RKO (cell line): ENCODE measurements at regions not wholly inside any gene's neighbourhood (a gene's known extent, or its start where the extent isn't known, plus 50 kb on each side); places are given as distances from the start of the nearest gene placed in this dataset.

Source experiments
- DNase-seq: peaks from one replicate; pipeline ENCODE4 v3.0.0-alpha.2; 2016; ENCODE audit warnings: low spot score

DNA sequence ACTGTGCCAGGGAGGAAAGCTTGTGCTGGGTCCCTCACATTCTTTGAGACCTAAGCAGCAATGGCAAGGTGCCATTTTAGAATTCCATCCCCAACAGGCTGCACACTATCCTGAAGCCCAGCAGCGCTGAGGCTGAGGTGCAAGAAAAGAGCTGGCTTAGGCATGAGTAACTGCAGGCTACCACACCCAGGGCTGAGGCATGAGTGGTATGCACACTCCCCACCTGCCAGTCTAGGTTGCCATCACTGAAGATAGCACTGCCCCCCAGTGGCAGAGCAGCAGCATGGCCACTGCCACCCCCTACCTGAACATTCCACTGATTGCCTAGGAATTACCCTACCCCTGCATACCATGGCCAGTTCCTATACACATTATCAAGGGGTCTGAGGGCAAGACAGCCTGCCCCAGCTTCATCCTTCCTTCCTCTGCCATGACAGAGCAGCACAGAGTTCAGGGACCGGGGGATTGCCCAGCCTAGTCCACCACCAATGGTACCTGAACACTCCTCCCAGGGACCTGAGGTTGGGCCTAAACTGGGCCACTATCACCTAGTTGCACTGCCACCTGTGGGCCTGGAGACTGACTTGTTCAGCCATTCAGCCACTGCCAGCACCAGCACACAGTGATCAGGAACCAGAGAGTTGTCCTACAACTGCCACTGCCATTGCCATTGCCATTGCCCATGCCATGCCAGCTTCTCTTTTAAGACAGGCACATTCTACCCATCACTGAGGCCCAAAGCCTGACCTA is 129.8 kb downstream of the SATB1 start:
- DNase-seq: no peak

GRCh38 chr3:18290157-18290556 is 135.0 kb downstream of the SATB1 start:
- no peak for DNase-seq

DNA sequence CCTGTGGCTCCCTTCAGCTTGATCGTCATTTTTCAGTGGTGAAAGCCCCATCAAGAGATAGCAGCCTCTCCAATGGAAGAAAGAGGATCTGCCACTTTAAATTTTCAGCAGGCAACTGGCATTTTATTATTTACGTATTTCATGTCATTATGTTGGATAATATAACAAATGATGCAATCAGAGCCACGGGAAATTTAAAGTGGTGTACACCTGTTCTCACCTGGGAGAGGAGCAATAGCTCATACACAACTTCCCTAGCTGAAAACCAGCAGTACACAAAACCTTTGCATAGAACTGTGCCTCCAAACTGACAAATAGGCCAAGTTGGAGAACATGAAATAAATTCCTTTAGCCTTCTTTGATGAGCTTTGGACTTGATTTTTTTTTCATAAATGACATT is 136.9 kb downstream of the SATB1 start:
- DNase-seq: no peak

DNA sequence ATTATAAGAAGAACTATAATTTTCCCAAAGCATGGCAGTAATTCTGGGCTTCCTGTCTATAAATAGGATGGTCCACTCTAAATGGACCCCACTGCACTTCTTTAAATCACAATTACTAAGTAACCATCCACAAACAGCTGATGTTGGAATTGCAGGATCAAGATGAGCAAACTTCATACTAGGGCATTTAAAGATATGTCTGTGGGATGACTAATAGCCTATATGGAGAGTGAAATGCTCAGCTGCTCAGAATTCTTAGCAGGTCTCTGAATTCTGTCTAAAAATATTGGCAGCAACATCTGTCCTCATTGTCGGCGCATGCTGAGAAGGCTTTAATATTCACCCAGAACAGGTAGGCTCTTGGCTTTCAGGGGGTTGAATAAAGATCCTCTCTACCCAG is 140.4 kb downstream of the SATB1 start:
- DNase-seq: no peak

- no peak for DNase-seq
Observed at GRCh38 chr3:18283680-18284079, 141.5 kb downstream of the SATB1 start.

DNA sequence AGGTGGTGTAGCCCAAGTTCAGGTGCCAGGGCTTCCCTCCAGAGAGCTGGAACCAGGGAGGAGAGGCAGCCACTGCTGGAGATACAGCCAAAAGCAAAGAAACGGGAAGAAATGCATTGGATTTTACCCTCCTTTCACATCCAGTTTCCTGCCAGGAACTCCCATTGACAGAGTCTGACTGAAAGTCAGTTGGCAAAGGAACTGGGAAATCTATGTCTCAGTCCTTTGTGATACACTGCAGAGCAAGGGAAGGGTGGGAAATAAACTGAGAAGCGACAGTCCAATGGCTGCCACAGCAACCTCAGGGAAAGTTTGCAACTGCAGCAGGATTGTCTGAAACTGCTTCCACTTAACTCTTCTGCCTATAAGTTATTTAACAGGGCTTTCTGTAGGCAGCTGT is 142.6 kb downstream of the SATB1 start:
- no peak for DNase-seq

DNA sequence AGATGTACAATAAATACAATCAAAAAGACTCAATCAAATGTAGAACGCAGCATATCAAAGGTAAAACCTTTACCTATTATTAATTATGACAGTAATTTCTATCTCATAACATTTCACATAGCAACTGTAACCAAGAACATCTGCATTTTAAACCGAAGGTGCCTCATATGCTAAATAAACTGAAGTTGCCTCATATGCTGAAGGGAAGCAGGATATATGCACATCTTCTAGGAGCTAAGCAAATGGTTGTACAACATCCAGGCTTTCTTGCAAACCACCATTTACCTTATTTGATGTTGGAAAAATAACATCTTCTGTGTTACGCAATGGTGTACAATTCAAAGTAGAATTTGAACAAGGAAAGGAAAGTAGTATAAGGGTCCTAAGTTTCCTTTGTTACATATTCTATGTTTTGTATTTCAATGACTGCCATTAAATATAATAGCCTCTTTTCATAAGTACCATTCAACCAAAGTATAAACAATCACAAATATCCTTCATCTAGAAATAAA is 145.9 kb downstream of the SATB1 start:
- no peak for DNase-seq

- DNase-seq: no peak
Observed at GRCh38 chr3:18264853-18265252, 160.3 kb downstream of the SATB1 start.

DNA sequence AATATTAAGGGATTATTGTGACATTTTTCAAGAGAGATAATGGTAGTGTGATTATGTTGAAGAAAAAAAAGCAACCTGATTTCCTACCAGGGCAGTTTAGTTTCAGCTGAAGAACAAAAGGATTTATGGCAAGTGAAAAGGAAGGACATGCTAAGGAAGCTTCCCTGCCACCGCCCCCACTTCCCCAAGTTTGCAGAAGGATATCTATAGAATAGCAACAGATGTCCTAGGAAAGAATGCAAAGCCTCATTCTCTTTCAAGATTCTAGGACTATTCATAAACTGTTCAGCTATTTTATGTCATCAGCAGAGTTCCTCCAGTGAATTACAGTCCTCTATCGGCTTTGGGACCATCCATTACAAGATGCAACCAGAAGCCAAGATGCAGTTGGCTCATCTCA is 160.8 kb downstream of the SATB1 start:
- no peak for DNase-seq

DNA sequence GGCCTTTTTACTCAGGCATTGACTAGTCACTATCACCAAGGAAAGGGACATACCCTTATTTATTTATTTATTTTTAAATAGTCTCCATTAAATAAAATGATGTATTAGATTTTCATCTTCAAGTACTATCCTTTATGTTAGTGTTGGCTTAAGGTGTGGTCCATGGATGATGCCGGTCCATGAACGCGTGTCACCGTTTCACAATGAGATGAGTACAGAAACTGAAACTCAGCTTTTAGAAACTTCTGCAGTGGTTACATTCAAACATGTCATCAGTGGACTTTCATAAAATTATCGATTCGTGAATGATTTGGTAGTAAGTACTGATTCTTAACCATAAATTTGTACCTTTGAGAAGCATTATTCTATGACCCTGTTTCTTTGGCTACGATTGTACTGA is 166.6 kb downstream of the SATB1 start:
- DNase-seq: no peak

DNA sequence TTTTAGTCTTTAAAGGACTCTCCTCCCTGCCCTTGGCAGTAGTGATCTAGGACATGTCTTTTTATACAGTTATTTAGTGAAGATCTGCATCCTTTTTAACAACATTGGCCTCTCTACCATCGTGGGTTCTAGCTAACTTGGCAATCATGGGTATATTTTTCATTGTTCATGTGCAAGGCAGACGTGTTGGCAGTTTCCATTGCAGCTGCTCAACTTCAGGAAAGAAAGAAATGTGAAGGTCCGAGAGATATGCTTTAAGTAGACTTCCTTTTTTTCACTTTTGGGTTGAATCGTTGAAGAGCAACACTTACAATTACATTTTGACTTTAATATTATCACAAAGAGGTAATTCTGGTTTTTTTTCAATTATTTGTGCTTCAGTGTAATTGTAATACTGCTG is 172.6 kb downstream of the SATB1 start:
- no peak for DNase-seq

GRCh38 chr3:18250991-18251390 is 174.1 kb downstream of the SATB1 start:
- no peak for DNase-seq

GRCh38 chr3:18249126-18249525 is 176.0 kb downstream of the SATB1 start:
- DNase-seq: no peak

DNA sequence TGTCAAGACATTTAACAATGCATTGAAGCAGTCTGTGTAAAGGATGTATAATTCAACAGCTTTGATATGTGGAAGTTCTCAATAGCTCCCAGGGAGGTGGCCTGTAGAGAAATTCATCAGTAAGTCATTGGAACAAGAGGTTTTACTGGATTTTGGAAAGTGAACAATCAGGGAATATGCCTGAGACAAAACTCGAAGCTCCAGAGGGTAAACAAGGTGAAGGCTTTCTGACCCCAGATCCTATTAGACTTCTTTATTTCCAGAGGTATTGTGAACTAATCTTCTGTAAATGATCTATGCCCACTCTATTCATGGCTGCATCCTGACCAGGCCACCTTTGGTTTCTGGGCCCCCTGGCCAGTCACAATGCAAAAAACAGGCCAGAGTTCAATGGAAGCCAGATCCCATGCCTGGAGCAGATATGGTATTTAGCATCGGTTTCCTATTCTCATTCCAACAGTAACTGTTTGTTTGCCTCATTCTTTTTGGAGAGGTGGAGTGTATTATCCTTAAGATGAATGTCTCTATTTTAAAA is 177.3 kb downstream of the SATB1 start:
- DNase-seq: no peak

GRCh38 chr3:18247139-18247695 is 177.9 kb downstream of the SATB1 start:
- DNase-seq: no peak

DNA sequence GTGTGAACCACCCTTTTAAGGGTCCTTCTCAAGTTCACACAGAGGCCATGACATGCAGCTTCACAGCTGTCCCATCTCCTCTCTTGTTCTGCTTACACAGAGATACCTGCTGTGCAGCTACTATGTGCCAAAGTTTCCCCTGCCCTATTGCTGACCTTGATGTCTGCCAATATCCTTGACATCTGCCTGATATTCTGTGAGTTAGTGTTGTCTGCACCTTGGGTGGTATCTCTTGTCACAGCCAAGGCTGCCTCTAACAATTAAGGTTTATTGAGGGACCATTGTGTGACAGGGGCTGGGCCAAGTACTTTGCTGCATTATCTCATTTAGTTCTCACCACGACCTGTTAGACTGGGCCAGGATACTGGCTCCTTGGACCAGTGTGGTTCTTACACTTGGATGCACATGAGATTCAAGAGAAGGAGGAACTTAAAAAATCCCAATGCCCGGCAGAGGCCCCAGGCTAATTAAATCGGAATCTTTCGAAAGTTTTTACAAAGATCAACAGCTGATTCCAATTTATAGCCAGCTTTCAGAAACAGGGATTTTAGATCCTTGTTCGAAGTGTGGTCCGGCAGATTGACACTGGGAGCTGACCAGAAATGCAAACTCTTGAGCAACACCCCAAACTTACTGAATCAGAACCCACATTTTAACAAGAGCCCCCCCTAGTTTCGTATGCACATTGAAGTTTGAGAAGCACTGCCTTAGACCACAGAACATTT is 178.6 kb downstream of the SATB1 start:
- DNase-seq: no peak

- DNase-seq: no peak
Observed at GRCh38 chr3:18245721-18246120, 179.4 kb downstream of the SATB1 start.

DNA sequence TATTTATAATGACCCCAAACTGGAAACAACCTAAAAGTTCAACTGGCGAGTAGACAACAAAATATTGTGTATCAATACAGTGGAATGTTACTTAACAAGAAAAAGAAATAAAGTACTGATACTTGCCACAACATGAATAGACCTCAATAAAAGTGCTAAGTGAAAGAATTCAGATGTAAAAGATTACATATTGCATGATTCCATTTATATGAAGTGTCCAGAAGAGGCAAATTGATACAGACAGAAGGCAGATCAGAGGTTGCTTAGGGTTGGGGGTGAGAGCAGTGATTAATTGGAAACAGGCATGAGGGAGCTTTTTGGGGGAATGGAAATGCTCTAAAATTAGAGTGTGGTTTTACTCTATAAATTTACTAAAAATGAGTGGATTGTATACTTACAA is 183.3 kb downstream of the SATB1 start:
- DNase-seq: no peak

GRCh38 chr3:18239674-18240073 is 185.5 kb downstream of the SATB1 start:
- no peak for DNase-seq

GRCh38 chr3:18238746-18239331 is 186.3 kb downstream of the SATB1 start:
- no peak for DNase-seq

GRCh38 chr3:18238332-18238731 is 186.8 kb downstream of the SATB1 start:
- no peak for DNase-seq

DNA sequence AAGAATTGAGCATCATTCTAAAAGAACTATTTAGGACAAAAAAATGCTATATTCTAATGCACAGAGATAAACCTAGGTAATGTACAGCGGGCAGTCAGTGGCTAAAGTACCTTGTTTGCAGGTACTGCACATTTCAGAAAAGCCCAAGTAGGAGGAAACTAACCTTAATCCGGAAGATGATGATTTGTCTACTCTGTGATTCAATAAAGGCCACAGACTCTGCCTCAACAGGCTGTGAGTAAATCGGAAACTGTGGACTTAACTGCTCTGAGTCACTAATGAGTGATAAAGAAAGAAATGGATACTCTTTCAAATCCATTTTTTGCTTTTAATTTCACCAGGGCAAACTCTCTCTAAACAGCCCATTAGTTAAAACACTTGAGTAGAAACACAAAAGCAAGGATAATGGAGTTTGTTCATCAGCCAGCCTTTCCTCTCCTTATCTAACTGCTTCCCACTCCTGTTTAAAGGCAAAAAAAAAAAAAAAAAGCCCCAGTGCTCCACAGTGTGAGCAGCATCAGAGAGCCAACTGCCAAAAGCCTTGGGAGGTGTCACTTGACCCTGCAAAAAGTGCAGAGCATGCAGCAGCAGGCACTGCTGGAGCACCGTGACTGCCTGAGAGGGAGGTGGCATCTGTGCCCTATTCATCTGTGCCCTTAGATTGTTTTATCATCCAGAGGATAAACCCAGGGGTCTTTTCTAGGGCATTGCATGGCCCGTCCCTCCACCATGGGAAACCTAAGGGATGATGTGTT is 187.7 kb downstream of the SATB1 start:
- DNase-seq: peak; percentile 58
